ENCODE measurements at regions not wholly inside any gene's neighbourhood (a gene's known extent, or its start where the extent isn't known, plus 50 kb on each side); places are given as distances from the start of the nearest gene placed in this dataset.

DNA sequence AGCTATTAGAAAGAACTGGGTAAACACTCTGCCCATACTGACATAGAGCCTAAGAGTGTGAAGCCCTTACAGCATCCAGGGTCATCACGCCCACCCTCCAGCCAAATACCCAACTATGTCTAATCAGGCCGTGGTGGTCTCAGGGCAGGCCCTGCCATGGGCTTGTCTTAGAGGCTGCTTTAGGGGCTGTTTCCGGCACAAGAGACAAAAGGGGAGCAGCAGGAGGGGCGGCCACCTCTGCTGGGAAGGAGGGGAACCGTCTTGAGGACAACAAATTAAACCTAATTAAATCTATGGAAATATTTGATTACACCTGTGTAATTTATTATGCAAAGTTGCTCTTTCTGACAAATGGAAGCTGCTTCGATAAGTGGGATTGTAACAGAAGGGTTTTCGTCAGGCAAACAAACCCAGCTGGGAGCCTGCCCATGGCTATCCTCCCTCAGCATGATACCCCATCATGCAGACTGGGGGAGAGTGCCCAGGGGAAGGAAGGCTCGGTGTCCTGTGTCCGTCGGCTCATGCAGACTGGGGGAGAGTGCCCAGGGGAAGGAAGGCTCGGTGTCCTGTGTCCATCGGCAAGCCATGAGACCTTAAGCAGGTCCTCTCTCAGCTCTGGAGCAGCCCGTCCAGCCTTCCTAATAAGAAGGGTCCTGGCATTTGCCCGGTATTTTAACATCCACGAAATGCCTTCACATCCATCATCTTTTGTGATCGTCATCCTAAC, 163.6 kb upstream of the B3GAT1 start:
- no peak for DNase-seq (ENCODE audit: low spot score)

DNA sequence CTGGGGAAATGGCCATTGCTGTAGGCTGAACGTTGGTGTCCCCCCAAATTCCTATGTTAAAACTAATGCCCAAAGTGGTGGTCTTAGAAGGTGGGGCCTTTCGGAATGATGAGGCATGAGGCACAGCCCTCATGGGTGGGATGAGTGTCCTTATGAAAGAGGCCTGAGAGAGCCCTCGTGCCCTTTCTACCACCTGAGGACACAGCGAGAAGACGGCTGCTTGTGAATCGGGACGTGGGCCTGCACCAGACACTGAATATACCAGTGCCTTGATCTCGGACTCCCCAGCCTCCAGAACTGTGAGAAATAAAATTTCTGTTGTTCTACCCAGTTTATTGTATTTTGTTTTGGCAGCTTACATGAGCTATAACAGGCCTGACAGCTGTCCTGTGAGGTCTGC, 162.9 kb upstream of the B3GAT1 start:
- DNase-seq (ENCODE audit: low spot score) = no peak

DNA sequence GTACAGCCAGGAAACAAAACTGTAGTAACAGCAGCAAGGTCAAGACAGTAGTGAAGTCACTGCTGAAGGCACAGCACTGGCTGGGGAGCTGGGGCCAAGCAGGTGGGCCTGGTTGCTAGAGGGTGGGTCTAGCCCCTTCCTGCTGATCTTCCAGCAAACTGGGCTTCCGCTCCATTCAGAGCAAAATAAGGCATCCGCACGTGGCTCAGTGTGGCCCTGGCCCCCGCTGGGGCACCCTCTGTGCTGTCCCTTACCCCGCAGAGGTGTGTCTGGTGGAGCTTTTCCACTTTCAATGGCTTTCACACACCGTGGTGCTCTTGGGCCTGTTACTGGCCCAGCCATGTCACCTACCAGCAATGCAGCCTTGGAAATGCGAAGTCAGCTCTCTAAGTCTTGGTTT, 162.4 kb upstream of the B3GAT1 start:
- no peak for DNase-seq (ENCODE audit: low spot score)

DNA sequence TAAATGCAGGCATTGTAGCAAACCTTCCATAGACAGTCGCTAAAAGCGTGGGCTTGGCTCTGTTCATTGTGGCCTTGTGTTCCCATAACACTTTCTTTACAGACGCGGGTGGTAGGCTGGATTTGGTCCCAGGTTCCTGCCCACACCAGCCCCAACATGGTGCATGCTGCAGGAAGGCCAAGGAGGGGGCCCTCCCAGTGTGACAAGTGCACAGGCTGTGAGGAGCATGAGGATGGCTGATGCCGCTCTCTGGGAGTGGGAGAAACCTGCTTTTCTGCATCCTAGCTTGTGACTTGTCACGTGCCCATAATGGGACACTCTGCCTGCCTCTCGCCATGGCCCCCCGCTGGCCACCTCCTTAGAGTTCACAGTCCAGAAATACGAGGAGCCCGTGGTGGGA, 161.8 kb upstream of the B3GAT1 start:
- DNase-seq (ENCODE audit: low spot score) = no peak

GRCh38 chr11:134572741-134573675, 161.0 kb upstream of the B3GAT1 start:
- DNase-seq (ENCODE audit: low spot score) = no peak

DNA sequence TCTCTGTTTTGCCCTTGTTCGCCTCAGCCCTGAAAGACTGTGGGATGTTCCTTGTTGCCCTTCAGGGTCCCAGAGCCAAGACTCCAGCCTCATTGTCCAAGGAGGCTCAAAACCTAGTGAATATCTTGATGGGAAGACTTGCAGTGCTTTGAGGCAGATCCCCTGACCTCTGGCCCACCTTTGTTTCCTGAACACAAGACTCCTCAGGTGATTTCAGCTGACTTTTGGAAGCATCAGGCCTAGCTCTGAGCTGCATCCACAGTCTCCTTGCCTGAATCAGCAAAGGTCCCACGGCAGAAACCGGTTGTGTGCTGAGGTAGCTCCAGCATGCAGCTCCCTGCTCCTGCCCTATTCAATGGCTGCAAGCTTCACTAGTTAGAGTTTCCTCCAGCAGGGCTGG, 159.3 kb upstream of the B3GAT1 start:
- DNase-seq (ENCODE audit: low spot score) = no peak

DNA sequence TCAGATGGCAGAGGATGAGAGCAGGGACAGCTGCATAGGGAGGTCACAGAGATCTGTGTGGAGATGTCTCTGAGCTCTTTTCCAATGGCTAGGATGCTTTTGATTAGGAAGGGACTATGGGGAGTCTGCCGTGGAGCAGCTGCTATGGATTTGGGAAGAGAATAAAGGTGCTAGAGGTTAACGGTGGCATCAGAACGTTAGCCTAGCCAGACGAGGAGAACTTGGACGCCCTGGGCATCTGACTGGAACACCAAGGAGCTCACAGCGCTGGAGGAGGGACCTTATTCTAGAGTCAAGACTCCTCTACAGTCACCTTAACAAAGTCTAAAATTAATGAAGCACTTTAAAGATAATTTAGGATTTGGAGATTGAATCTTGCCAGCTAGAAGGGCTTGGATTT, 157.2 kb upstream of the B3GAT1 start:
- no peak for DNase-seq (ENCODE audit: low spot score)

- DNase-seq (ENCODE audit: low spot score) = no peak
Observed at GRCh38 chr11:134566311-134566710, 154.3 kb upstream of the B3GAT1 start.

DNA sequence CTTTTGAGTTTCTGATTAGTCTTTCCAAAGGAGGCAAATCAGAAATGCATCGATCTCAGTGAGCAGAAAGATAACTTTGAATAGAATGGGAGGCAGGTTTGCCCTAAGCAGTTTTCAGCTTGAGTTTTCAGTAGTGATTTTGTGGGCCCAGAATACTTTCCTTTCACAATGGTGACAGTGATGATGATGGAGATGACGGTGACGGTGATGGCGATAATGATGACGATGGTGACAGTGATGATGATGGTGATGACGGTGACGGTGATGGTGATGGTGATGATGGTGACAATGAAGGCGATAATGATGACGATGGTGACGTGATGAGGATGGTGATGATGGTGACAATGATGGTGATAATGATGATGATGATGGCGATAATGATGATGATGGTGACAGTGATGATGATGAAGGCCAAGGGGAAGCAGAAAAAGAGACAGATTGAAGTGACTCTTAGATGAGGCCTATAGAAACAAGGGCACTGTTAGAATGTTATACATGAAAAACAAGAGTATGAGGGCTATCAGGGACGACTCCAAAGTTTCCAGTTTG, 153.4 kb upstream of the B3GAT1 start:
- DNase-seq (ENCODE audit: low spot score) = no peak

DNA sequence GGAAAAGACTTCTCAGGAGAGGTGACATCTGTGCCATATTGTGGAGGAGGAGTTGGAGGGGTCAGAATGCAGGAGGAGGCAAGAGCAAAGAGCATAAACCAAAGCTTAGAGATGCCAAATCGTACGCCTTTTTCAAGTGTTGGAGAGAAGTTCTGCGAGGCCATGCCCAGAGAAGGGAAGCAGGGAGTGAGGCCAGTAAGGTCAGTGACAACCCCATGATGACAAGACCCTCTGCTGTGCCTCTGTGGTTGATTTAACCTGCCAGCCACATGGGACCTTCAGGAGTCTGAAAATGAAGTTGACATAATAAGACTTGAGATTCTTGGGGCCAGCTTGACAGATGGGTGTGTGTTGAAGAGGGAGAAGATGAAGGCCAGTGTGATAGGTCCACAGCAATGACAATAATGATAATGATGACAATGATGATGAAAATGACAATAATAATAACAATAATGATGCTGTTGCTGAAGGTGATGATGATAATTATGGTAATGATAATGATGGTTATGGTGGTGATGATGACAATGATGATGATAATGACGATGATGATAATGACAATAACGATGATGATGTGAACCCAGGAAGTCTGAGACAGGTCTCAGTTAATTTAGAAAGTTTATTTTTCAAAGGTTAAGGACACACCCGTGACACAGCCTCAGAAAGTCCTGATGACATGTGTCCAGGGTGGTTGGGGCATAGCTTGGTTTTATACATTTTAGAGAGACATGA, 152.6 kb upstream of the B3GAT1 start:
- DNase-seq (ENCODE audit: low spot score) = no peak

DNA sequence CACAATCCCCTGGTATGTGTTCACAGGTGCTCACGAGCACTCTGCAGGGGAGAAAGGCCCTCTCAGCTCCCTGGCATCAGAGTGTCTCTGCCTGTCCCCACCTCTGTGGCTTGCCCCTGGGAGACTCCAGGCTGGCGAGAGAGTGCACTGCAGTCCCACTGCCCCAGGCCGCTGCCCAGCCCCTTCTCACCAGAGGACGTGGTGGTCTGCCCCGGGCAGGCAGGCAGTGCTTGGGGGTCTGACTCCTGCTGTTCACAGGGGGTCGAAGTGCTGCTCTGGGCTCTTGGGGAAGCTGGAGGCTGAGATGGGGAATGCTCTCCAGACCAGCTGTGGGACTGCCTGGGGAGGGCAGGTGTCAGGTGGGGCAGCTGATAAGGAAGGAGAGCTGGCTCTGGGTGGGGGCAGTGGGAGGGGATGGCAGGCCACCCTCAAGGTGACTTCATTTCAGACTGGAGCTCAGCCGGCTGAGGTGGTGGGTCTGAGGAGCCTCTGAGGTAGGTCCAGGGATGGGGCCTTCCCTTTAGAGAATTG, 151.0 kb upstream of the B3GAT1 start:
- DNase-seq (ENCODE audit: low spot score) = no peak

GRCh38 chr11:134562196-134562595, 150.2 kb upstream of the B3GAT1 start:
- no peak for DNase-seq (ENCODE audit: low spot score)

DNA sequence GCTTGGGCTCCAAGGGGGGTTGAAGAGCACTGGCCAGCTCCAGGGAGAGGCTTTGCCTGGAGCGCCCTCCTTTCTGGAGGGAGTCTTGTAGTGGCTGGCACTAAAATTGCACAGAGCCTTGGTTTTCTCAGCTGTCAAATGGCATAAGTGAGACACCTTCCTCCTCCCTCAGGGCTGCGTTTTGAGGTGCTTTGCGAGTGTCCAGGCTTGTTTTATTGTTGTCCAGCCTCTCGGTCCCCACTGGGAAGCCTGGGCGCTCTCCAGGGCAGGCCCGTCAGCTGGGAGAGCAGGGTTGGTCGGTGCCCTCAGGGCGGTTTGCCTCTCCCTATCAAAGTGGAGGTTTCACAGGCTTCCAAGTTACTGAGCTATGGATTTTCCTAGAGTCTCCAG, 149.3 kb upstream of the B3GAT1 start:
- no peak for DNase-seq (ENCODE audit: low spot score)

GRCh38 chr11:134560566-134561330, 148.7 kb upstream of the B3GAT1 start:
- no peak for DNase-seq (ENCODE audit: low spot score)

GRCh38 chr11:134560066-134560465, 148.0 kb upstream of the B3GAT1 start:
- no peak for DNase-seq (ENCODE audit: low spot score)

GRCh38 chr11:134559602-134559962, 147.5 kb upstream of the B3GAT1 start:
- DNase-seq (ENCODE audit: low spot score) = no peak

- DNase-seq (ENCODE audit: low spot score) = no peak
Observed at GRCh38 chr11:134558916-134559601, 147.0 kb upstream of the B3GAT1 start.

- no peak for DNase-seq (ENCODE audit: low spot score)
Observed at GRCh38 chr11:134558258-134558835, 146.3 kb upstream of the B3GAT1 start.

DNA sequence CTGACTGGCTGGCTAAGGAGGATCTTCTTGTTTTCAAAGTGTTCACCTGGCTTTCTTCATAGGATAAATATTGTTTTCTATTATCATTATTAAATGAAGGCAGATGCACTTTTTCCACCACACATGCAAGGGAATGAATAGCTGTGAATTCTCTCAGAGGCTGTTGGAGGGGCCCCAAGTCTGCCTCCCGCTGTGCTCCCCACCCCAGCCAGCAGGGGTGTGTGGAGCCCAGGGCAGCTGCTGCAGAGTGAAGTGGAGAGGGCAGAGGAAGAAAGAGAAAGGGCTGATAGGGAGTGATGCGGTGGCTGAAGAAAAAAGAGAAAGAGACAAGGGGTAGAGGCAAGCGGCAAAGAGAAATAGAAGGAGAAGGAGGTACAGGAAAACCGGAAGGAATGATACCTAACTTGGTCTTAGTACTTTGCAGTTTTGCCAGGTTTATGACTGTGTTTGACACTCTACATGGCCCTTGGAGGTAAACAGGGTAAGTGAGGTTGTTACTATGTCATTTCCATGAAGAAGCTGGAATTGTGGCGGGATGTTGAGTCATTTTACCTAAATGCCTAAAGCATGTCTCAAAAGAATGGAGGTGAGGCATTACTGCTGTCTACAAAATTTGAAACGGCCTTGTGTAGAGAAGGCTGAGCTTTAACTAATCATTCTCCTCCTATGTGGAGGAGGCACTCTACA, 145.7 kb upstream of the B3GAT1 start:
- DNase-seq (ENCODE audit: low spot score) = no peak

GRCh38 chr11:134556186-134556585, 144.1 kb upstream of the B3GAT1 start:
- DNase-seq (ENCODE audit: low spot score) = no peak

All from HuH-7.5 (cell line).